SK-N-SH (cell line): ENCODE measurements at regions not wholly inside any gene's neighbourhood (a gene's known extent, or its start where the extent isn't known, plus 50 kb on each side); places are given as distances from the start of the nearest gene placed in this dataset.

ENCODE experiments used
- CTCF ChIA-PET: fragments of 300-600, 350-600 bp; formaldehyde crosslinking; extraction: SDS; loops from one replicate; lab custom pipeline; 2021; lab: Yijun Ruan, JAX
- POLR2A ChIA-PET: fragments of 350-600 bp; sonication (Branson Sonifier 250); formaldehyde crosslinking; extraction: SDS; loops from one replicate; lab custom pipeline; 2020; ENCODE audit warnings: antibody characterized with exemption, inconsistent platforms; lab: Yijun Ruan, JAX
- DNase-seq: peaks from one replicate; pipeline ENCODE4 v3.0.0; 2012
- H2AFZ ChIP-seq: fragments of 200-600 bp; sonication (generic); 2 replicates; pipeline ENCODE4 v1.8.1; 2016; ENCODE audit warnings: antibody characterized with exemption, mild to moderate bottlenecking, low read depth
- H3F3A ChIP-seq: fragments of 200-600 bp; sonication (generic); replicated peaks from 2 replicates; pipeline ENCODE3; 2016; ENCODE audit warnings: antibody characterized with exemption, mild to moderate bottlenecking; ENCODE audit not compliant: insufficient read depth
- H3K27ac ChIP-seq, 2 experiments: fragments of 200-500 bp in 1 of 2; fragments of 200-600 bp in 1 of 2; sonication (Bioruptor generic) in 1 of 2; sonication (generic), shearing (Covaris generic) in 1 of 2; 2 replicates each; pipeline versions ENCODE4 v1.5.1 to v1.6.1; 2014 to 2016; ENCODE audit warnings: low read depth in 2 of 2, inconsistent platforms in 1 of 2, low read length in 1 of 2, mild to moderate bottlenecking in 1 of 2, mixed read lengths in 1 of 2
- H3K27me3 ChIP-seq: fragments of 200-600 bp; sonication (generic), shearing (Covaris generic); 2 replicates; pipeline ENCODE4 v1.6.1; 2016; ENCODE audit warnings: mixed run types; ENCODE audit not compliant: insufficient read depth
- H3K36me3 ChIP-seq, 2 experiments: fragments of 200-500 bp in 1 of 2; fragments of 200-600 bp in 1 of 2; sonication (Bioruptor generic) in 1 of 2; sonication (generic) in 1 of 2; replicated peaks in 1 of 2; 2 replicates each; pipeline versions ENCODE3 to v1.5.1; 2014 to 2016; ENCODE audit warnings: low read length in 1 of 2, mild to moderate bottlenecking in 1 of 2; ENCODE audit not compliant: insufficient read depth in 2 of 2, control insufficient read depth in 1 of 2
- H3K4me1 ChIP-seq, 2 experiments: fragments of 200-500 bp in 1 of 2; fragments of 200-600 bp in 1 of 2; sonication (Bioruptor generic) in 1 of 2; sonication (generic), shearing (Covaris generic) in 1 of 2; 2 replicates each; pipeline versions ENCODE4 v1.5.1 to v1.6.1; 2014 to 2016; ENCODE audit warnings: low read depth in 1 of 2, low read length in 1 of 2, mixed run types in 1 of 2; ENCODE audit not compliant: insufficient read depth in 2 of 2, control insufficient read depth in 1 of 2
- H3K4me2 ChIP-seq: fragments of 200-600 bp; sonication (generic), shearing (Covaris generic); 2 replicates; pipeline ENCODE4 v1.6.1; 2017; ENCODE audit warnings: mixed run types
- H3K4me3 ChIP-seq, 2 experiments: fragments of 200-500 bp in 1 of 2; fragments of 200-600 bp in 1 of 2; sonication (Bioruptor generic) in 1 of 2; sonication (generic), shearing (Covaris generic) in 1 of 2; 2 replicates each; pipeline versions ENCODE4 v1.5.1 to v1.8.1; 2014 to 2016; ENCODE audit warnings: low read depth in 2 of 2, inconsistent platforms in 1 of 2, low read length in 1 of 2, mild to moderate bottlenecking in 1 of 2, mixed read lengths in 1 of 2, moderate library complexity in 1 of 2
- H3K79me2 ChIP-seq: fragments of 200-600 bp; sonication (generic); 2 replicates; pipeline ENCODE4 v1.8.1; 2017; ENCODE audit warnings: mild to moderate bottlenecking; ENCODE audit not compliant: insufficient read depth
- H3K9ac ChIP-seq: fragments of 200-600 bp; sonication (generic); 2 replicates; pipeline ENCODE4 v1.6.1; 2017; ENCODE audit warnings: mixed run types
- H3K9me2 ChIP-seq: fragments of 200-600 bp; sonication (generic); 2 replicates; pipeline ENCODE4 v1.6.1; 2017; ENCODE audit warnings: mixed run types
- H3K9me3 ChIP-seq: fragments of 200-600 bp; sonication (generic); 2 replicates; pipeline ENCODE4 v1.6.1; 2017; ENCODE audit warnings: mixed run types, mild to moderate bottlenecking, moderate library complexity
- H4K20me1 ChIP-seq: fragments of 200-600 bp; sonication (generic); 2 replicates; pipeline ENCODE4 v1.6.1; 2017; ENCODE audit warnings: mild to moderate bottlenecking, mixed run types; ENCODE audit not compliant: insufficient read depth
- ELF1 ChIP-seq: IDR thresholded peaks from 2 replicates; pipeline ENCODE4 v1.4.0; 2012
- EZH2phosphoT487 ChIP-seq: fragments of 200-600 bp; sonication (generic); IDR thresholded peaks from 2 replicates; pipeline ENCODE4 v1.6.1; 2017; ENCODE audit warnings: low read depth, mixed run types, mild to moderate bottlenecking, antibody characterized with exemption, moderate library complexity, borderline replicate concordance
- MEF2A ChIP-seq: IDR thresholded peaks from 2 replicates; pipeline ENCODE4 v1.4.0; 2012; ENCODE audit warnings: low read depth, borderline replicate concordance
- MXI1 ChIP-seq: IDR thresholded peaks from 2 replicates; pipeline ENCODE4 v1.6.1; 2012; ENCODE audit warnings: mild to moderate bottlenecking, low read depth, low read length, improper control_type of control experiment
- NFIC ChIP-seq: IDR thresholded peaks from 2 replicates; pipeline ENCODE4 v1.4.0; 2012; ENCODE audit warnings: borderline replicate concordance
- NRF1 ChIP-seq: IDR thresholded peaks from 2 replicates; pipeline ENCODE4 v1.6.1; 2012; ENCODE audit warnings: low read depth, mild to moderate bottlenecking, low read length
- PBX3 ChIP-seq: IDR thresholded peaks from 2 replicates; pipeline ENCODE4; 2012
- POLR2AphosphoS5 ChIP-seq: IDR thresholded peaks from 2 replicates; pipeline ENCODE4 v1.6.1; 2012; ENCODE audit warnings: low read depth, low read length
- RAD21 ChIP-seq: IDR thresholded peaks from 2 replicates; pipeline ENCODE4 v1.6.1; 2012; ENCODE audit warnings: mild to moderate bottlenecking, low read length
- SIN3A ChIP-seq: IDR thresholded peaks from 2 replicates; pipeline ENCODE4 v1.6.1; 2012; ENCODE audit warnings: low read depth, mild to moderate bottlenecking, low read length, moderate library complexity, borderline replicate concordance
- SMC3 ChIP-seq: IDR thresholded peaks from 2 replicates; pipeline ENCODE4 v1.6.1; 2012; ENCODE audit warnings: low read depth, low read length, improper control_type of control experiment
- TAF1 ChIP-seq: IDR thresholded peaks from 2 replicates; pipeline ENCODE4 v1.6.1; 2012; ENCODE audit warnings: low read depth, mild to moderate bottlenecking, low read length, moderate library complexity, borderline replicate concordance
- TCF12 ChIP-seq: IDR thresholded peaks from 2 replicates; pipeline ENCODE4 v1.4.0; 2012
- YY1 ChIP-seq: IDR thresholded peaks from 2 replicates; pipeline ENCODE4 v1.4.0; 2012; ENCODE audit warnings: low read depth, mild to moderate bottlenecking
- WGBS: methylation state at CpG from one replicate; pipeline ENCODE4 v1.1.6; 2017; ENCODE audit warnings: low lambda C conversion rate; 5-methylcytosine and 5-hydroxymethylcytosine counted together
- TF ChIP-seq, protein P1 (sequence below): IDR thresholded peaks from 2 replicates; pipeline ENCODE4 v1.4.0; 2012; ENCODE audit warnings: low read depth
- TF ChIP-seq, protein P2 (sequence below): IDR thresholded peaks from 2 replicates; pipeline ENCODE4 v1.4.0; 2012; ENCODE audit warnings: low read depth, borderline replicate concordance
- TF ChIP-seq, protein P3 (sequence below): IDR thresholded peaks from 2 replicates; pipeline ENCODE4 v1.4.0; 2012; ENCODE audit warnings: low read depth, borderline replicate concordance

- H3K36me3 ChIP-seq: no peaks in the 10 kb centered on the region
- H2AFZ ChIP-seq: no peak overlapping the region
- H3K79me2 ChIP-seq: no peaks in the 10 kb centered on the region
- no peaks in the 10 kb centered on the region for H3K9me3 ChIP-seq
- no peak for DNase-seq
- no peak overlapping the region for H3K4me2 ChIP-seq
- no peaks in the 10 kb centered on the region for H3F3A ChIP-seq
- no peaks in the 10 kb centered on the region for H3K4me1 ChIP-seq
- no peaks in the 10 kb centered on the region for H4K20me1 ChIP-seq
- no peak overlapping the region for H3K27ac ChIP-seq
- WGBS: 20% methylated on average over 3 of the region's 3 CpGs
- H3K4me3 ChIP-seq: no peak overlapping the region
- no peak for TF ChIP-seq RAD21
- TF ChIP-seq EZH2phosphoT487: no peak
- TF ChIP-seq, protein P1, sequence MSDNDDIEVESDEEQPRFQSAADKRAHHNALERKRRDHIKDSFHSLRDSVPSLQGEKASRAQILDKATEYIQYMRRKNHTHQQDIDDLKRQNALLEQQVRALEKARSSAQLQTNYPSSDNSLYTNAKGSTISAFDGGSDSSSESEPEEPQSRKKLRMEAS: no peak
- TF ChIP-seq TCF12: no peak
- no peak for TF ChIP-seq TAF1
- TF ChIP-seq NFIC: no peak
- TF ChIP-seq YY1: no peak
- TF ChIP-seq, protein P2, sequence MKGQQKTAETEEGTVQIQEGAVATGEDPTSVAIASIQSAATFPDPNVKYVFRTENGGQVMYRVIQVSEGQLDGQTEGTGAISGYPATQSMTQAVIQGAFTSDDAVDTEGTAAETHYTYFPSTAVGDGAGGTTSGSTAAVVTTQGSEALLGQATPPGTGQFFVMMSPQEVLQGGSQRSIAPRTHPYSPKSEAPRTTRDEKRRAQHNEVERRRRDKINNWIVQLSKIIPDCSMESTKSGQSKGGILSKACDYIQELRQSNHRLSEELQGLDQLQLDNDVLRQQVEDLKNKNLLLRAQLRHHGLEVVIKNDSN: no peak
- no peak for TF ChIP-seq MEF2A
- no peak for TF ChIP-seq PBX3
- no peak for TF ChIP-seq SIN3A
- no peak for TF ChIP-seq MXI1
- TF ChIP-seq ELF1: no peak
- TF ChIP-seq NRF1: no peak
- TF ChIP-seq SMC3: no peak
- TF ChIP-seq, protein P3, sequence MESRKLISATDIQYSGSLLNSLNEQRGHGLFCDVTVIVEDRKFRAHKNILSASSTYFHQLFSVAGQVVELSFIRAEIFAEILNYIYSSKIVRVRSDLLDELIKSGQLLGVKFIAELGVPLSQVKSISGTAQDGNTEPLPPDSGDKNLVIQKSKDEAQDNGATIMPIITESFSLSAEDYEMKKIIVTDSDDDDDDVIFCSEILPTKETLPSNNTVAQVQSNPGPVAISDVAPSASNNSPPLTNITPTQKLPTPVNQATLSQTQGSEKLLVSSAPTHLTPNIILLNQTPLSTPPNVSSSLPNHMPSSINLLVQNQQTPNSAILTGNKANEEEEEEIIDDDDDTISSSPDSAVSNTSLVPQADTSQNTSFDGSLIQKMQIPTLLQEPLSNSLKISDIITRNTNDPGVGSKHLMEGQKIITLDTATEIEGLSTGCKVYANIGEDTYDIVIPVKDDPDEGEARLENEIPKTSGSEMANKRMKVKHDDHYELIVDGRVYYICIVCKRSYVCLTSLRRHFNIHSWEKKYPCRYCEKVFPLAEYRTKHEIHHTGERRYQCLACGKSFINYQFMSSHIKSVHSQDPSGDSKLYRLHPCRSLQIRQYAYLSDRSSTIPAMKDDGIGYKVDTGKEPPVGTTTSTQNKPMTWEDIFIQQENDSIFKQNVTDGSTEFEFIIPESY: no peak
- no peak for TF ChIP-seq POLR2AphosphoS5
- no peak overlapping the region for H3K9ac ChIP-seq
- no peaks in the 10 kb centered on the region for H3K9me2 ChIP-seq
- ChIA-PET CTCF (no interaction called here), POLR2A (no interaction called here)
- H3K27me3 ChIP-seq: no peaks in the 10 kb centered on the region
These were observed 233.9 kb downstream of the SAMD5 start for GRCh38 chr6:147742440-147742839.
